GM19452 (cell line): ENCODE measurements at regions not wholly inside any gene's neighbourhood (a gene's known extent, or its start where the extent isn't known, plus 50 kb on each side); places are given as distances from the start of the nearest gene placed in this dataset.
"Not testable (repeated sequence)": the region's sequence is repeated elsewhere in the genome, so short reads cannot be mapped to it uniquely, and the experiment has no call there.

Experiments used
- ATAC-seq: cut with Tn5 transposase; IDR thresholded peaks from one replicate; pipeline ENCODE4 v1.9.1; 2021; ENCODE audit not compliant: unreplicated experiment

- ATAC-seq: no peak
These were observed 392.7 kb upstream of the FANCL start for GRCh38 chr2:58633613-58634365.

GRCh38 chr2:58631986-58632385, 390.9 kb upstream of the FANCL start:
- no peak for ATAC-seq

- no peak for ATAC-seq
These were observed 388.5 kb upstream of the FANCL start for GRCh38 chr2:58629545-58630119.

- no peak for ATAC-seq
These were observed 379.8 kb upstream of the FANCL start for GRCh38 chr2:58620896-58621295.

- no peak for ATAC-seq
These were observed 379.0 kb upstream of the FANCL start for GRCh38 chr2:58620093-58620492.

GRCh38 chr2:58616961-58617360, 375.8 kb upstream of the FANCL start:
- ATAC-seq: no peak

GRCh38 chr2:58614219-58614618, 373.1 kb upstream of the FANCL start:
- ATAC-seq: no peak

GRCh38 chr2:58612973-58613372, 371.8 kb upstream of the FANCL start:
- no peak for ATAC-seq

GRCh38 chr2:58609326-58609725, 368.2 kb upstream of the FANCL start:
- no peak for ATAC-seq

- no peak for ATAC-seq
These were observed 367.0 kb upstream of the FANCL start for GRCh38 chr2:58608146-58608545.

- no peak for ATAC-seq
These were observed 366.3 kb upstream of the FANCL start for GRCh38 chr2:58607448-58607847.

GRCh38 chr2:58606799-58607198, 365.7 kb upstream of the FANCL start:
- ATAC-seq: no peak

GRCh38 chr2:58604096-58604495, 363.0 kb upstream of the FANCL start:
- ATAC-seq: no peak

- no peak for ATAC-seq
These were observed 359.9 kb upstream of the FANCL start for GRCh38 chr2:58601017-58601416.

GRCh38 chr2:58598171-58598570, 357.0 kb upstream of the FANCL start:
- no peak for ATAC-seq

GRCh38 chr2:58595714-58596113, 354.6 kb upstream of the FANCL start:
- no peak for ATAC-seq

GRCh38 chr2:58594762-58595161, 353.6 kb upstream of the FANCL start:
- ATAC-seq: no peak

GRCh38 chr2:58594175-58594574, 353.1 kb upstream of the FANCL start:
- no peak for ATAC-seq

- not testable (repeated sequence) for ATAC-seq
These were observed 345.1 kb upstream of the FANCL start for GRCh38 chr2:58586178-58586577.

GRCh38 chr2:58585233-58585632, 344.1 kb upstream of the FANCL start:
- no peak for ATAC-seq

GRCh38 chr2:58584606-58585118, 343.5 kb upstream of the FANCL start:
- no peak for ATAC-seq

- no peak for ATAC-seq
These were observed 337.2 kb upstream of the FANCL start for GRCh38 chr2:58578276-58578675.

GRCh38 chr2:58574873-58575272, 333.7 kb upstream of the FANCL start:
- ATAC-seq: no peak
